GM18870 (cell line): ENCODE measurements at regions not wholly inside any gene's neighbourhood (a gene's known extent, or its start where the extent isn't known, plus 50 kb on each side); places are given as distances from the start of the nearest gene placed in this dataset.
"Not testable (repeated sequence)": the region's sequence is repeated elsewhere in the genome, so short reads cannot be mapped to it uniquely, and the experiment has no call there.

Source experiments
- ATAC-seq: cut with Tn5 transposase; IDR thresholded peaks from one replicate; pipeline ENCODE4 v1.9.1; 2021; ENCODE audit warnings: moderate library complexity; ENCODE audit not compliant: unreplicated experiment

DNA sequence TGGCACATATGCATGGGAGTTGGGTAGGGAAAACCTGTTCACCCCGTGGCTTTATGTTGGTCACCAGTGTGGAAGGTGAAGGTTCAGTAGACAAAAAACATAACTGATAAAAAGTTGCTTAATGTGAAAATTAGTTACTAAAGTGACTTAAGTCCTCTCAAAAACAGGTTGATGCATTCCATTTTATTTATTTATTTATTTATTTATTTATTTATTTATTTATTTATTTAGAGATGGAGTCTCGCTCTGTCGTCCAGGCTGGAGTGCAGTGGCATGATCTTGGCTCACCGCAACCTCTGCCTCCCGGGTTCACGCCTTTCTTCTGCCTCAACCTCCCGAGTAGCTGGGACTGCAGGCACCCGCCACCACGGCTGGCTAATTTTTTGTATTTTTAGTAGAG, 541.0 kb downstream of the DCDC2C start:
- not testable (repeated sequence) for ATAC-seq

DNA sequence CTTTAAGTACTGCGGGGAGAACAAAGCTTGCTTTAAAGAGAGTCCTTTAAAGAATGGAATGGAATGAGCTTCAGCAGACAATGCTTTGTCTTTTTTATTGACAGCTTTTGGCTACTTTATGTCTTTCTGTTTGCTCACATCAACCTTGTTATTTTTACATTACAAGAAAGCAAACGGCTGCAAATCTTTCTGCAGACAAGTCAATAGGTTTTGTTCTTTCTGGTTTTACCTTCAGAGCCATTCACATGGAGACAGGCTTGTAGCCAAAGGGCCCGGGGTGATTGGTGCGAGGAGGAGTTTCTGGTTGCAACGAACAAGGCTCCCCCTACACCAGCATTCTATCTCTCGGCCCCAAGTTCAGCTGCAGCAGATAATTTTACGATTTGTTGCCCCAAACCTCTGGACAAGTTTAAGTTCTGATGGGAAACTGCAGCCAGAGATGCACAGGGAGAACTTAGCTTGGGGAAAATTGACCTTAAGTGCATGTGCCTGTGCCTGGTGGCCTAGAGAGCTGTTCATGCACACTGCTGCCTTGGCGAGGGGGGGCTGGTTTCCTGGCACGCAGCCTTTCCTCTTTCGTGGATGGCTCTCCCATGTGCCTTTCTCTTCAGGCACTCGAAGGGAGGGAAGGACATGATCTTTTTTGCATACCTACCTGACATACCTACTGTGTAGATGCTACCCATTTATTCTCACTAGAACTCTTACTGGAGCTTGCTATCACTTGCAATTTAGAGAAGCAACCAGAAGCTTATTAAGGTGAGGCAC, 543.2 kb downstream of the DCDC2C start:
- no peak for ATAC-seq

GRCh38 chr2:4247791-4248190, 544.4 kb downstream of the DCDC2C start:
- ATAC-seq, result no peak

DNA sequence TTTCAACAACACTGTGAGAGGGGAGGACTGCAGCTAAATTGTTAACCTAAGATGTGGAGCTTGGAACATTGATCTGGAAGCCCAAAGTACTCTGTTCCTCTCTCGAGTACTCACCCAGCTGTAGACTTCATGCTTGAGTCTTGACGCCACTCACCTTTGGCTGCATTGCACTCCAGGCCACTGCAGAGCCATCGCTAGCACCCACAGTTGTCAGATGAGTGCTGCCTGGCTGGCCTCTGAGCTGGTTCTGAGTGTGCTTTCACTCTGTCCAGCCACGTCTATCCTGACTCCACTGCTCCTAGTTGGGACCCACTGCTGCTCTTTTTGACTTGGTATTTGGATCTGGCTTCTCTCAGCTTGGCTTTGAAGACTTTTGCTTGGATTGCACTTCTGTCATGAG, 552.1 kb downstream of the DCDC2C start:
- ATAC-seq, result no peak

DNA sequence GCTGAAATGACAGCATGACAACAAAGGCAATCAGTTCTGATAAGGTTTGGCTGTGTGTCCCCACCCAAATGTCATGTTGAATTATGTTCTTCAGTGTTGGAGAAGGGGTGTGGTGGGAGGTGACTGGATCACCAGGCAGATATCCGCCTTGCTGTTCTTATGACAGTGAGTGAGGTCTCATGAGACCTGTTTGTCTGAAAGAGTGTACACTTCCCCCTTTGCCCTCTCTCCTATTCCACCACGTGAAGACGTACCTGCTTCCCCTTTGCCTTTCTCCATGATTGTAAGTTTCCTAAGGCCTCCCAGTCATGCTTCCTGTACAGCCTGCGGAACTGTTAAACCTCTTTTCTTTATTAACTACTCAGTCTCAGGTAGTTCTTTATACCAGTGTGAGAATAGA, 553.0 kb downstream of the DCDC2C start:
- ATAC-seq, result no peak

- ATAC-seq, result no peak
These were observed 555.2 kb downstream of the DCDC2C start for GRCh38 chr2:4258563-4258962.

DNA sequence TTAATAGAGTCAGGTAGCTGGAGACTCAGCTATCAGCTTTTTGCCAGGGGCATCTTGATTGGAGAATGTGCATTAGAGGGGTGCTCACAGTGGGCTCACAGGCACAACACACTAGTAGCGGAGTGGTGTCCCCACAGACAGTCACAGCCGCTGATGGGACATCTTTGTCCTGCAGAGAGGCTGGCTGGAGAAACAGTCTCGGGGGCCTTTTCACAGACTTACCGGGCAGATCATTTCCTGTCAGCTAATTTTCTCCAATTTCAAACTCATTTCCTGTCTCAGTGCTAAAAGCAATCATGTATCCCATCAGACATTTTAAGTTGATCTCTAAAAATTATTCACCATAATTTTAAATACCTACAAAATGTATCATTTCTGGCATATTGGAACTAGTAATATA, 562.6 kb downstream of the DCDC2C start:
- ATAC-seq, result no peak

GRCh38 chr2:4269885-4270284, 566.5 kb downstream of the DCDC2C start:
- ATAC-seq, result no peak

DNA sequence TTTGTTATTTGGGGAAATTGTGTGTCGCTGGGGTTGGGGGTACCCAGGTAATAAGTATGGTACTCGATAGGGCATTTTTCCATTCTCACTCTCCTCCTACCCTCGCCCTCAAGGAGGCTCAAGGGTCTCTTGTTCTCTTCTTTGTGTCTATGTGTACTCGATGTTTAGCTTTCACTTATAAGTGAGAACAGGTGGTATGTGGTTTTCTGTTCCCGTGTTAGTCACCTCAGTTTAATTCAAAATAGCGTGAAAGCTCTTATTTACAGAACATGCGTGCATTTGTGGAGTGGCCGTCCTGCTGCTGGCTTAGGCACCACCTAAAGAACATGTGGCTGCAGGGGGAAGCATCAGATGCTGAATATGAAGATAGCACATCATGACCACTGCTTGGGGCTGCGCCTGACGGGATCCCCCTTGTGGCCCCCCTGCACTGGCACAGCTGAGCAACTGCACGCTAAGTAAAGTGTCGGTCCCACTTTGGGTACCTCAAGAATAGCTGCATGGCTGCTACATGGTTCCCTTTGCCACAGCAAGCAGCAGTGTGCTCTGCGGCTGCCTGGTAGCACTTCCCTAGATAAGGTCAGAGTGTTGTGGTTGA, 569.0 kb downstream of the DCDC2C start:
- ATAC-seq, result no peak

DNA sequence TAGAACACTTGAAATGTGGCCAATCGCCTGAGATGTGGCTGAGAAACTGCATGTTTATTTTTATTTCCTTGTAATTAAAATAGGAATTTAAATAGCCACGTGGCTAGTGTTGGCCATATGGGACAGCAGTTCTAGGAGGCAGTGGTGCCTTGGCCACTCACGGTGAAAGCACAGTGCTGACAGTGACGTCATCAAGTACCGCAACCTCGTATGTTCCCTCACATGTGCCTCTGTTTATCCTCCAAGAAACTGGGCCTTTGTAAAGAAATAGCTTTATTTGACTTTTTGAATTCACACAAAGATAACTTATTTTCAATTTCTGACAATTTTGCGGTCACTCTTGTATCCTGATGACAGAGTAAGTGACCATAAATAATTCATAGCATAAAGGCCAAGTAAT, 575.0 kb downstream of the DCDC2C start:
- no peak for ATAC-seq

- no peak for ATAC-seq
These were observed 576.1 kb downstream of the DCDC2C start for GRCh38 chr2:4279431-4279830.

DNA sequence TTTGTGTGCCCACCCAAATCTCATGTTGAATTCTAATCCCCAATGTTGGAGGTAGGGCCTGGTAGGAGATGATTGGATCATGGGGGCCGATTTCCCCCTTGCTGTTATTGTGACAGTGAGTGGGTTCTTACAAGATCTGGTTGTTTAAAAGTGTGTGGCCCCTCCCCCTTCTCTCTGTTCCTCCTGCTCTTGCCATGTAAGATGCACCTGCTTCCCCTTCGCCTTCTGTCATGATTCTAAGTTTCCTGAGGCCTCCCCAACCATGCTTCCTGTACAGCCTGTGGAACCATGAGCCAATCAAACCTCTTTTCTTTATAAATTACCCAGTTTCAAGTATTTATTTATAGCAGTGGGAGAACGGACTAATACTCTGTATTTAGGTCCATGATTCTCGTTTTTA, 588.1 kb downstream of the DCDC2C start:
- ATAC-seq, result no peak

- no peak for ATAC-seq
These were observed 592.3 kb downstream of the DCDC2C start for GRCh38 chr2:4295680-4296079.

- no peak for ATAC-seq
These were observed 597.2 kb downstream of the DCDC2C start for GRCh38 chr2:4300616-4301015.

GRCh38 chr2:4324531-4324930, 621.2 kb downstream of the DCDC2C start:
- no peak for ATAC-seq

- no peak for ATAC-seq
These were observed 633.5 kb downstream of the DCDC2C start for GRCh38 chr2:4336864-4337263.

DNA sequence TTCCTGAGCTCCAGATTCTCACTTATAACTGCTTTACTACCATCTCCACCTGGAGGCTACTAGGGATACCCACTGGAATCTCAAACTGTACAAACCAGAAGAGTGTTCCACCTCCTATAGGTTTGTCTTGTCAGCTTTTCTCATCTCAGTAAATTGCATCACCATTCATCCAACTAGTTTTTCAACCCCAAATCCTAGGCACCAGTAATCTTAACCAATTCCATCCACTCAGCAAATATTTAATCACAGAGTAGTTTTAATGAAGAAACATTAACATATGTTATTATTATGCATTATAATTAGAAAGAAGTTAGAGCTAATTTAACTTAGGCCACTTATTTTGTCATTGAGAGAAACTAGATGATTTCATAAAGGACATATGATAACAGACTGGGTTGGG, 635.0 kb downstream of the DCDC2C start:
- ATAC-seq, result no peak

GRCh38 chr2:4340536-4340935, 637.2 kb downstream of the DCDC2C start:
- ATAC-seq, result no peak

- no peak for ATAC-seq
These were observed 643.3 kb downstream of the DCDC2C start for GRCh38 chr2:4346628-4347027.

- ATAC-seq, result no peak
These were observed 650.3 kb downstream of the DCDC2C start for GRCh38 chr2:4353668-4354067.

- ATAC-seq, result no peak
These were observed 650.8 kb downstream of the DCDC2C start for GRCh38 chr2:4354164-4354563.

DNA sequence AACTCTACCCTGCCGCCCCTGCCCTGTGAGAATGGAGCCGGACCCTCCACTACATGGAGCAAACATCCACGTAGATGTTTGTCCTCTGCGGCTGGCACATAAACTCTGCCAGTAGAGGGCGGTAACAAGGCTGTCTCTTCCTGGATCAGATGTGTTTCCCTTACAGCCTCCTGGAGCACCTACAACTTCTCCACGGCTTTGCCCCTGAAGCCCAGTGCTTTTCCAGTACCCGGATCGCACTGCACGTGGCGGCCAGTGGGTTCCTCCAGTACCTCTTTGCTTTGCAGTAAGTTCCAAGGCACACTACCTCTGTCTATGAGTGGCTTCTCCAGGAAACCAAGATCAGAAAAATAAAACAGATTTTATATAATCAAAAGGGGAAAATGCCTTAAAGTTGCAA, 651.3 kb downstream of the DCDC2C start:
- ATAC-seq, result no peak

DNA sequence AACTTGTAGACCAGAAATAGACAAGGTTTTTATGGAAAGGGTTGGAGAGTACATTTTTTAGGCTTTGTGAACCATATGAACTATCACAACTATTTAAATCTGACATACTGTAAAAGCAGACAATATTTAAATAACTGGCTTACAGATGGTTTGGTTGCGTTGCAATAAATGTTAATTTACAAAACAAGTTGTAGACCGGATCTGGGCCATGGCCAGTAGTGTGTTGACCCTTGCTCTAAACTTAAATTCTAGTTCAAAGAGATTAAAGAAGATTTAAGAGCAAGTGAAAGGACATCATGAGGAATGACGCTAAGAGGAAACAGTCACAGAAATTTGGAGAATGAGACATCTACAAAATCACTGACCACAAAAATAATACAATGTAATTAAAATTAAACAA, 652.7 kb downstream of the DCDC2C start:
- ATAC-seq, result no peak
